IMR-90 (cell line): ENCODE measurements at regions not wholly inside any gene's neighbourhood (a gene's known extent, or its start where the extent isn't known, plus 50 kb on each side); places are given as distances from the start of the nearest gene placed in this dataset.

Source experiments
- ATAC-seq: fragments of 200-7000 bp; cut with Tn5 transposase; 2 replicates; pipeline ENCODE4 v1.9.1; 2020; ENCODE audit warnings: low read depth, mild to moderate bottlenecking, moderate library complexity
- BruUV-seq: library from RNA; stranded (reverse); fragments of 400-500 nt; replicated peaks from 2 replicates; lab custom pipeline; 2021; lab: Mats Ljungman, UMichigan
- CTCF ChIA-PET: fragments of 300-600 bp; formaldehyde crosslinking; extraction: SDS; loops from one replicate; lab custom pipeline; 2021; ENCODE audit warnings: antibody characterized with exemption; lab: Yijun Ruan, JAX
- POLR2A ChIA-PET: fragments of 300-600 bp; sonication (Branson Sonifier 250); formaldehyde crosslinking; loops from one replicate; lab custom pipeline; 2022; ENCODE audit warnings: antibody characterized with exemption; ENCODE audit not compliant: unreplicated experiment; lab: Charles Lee
- DNase-seq: peaks from one replicate; pipeline ENCODE4 v3.0.0; 2013
- H2AFZ ChIP-seq: replicated peaks from 2 replicates; pipeline ENCODE3; 2013; ENCODE audit warnings: low read length, mild to moderate bottlenecking; ENCODE audit not compliant: poor library complexity
- H2AK5ac ChIP-seq: 2 replicates; pipeline ENCODE4 v1.6.1; 2013; ENCODE audit warnings: low read depth, low read length, inconsistent platforms
- H2AK9ac ChIP-seq: replicated peaks from 2 replicates; pipeline ENCODE3; 2013; ENCODE audit warnings: mild to moderate bottlenecking, low read depth, low read length, moderate library complexity; ENCODE audit not compliant: poor library complexity
- H2BK120ac ChIP-seq: 2 replicates; pipeline ENCODE4 v1.6.1; 2013; ENCODE audit warnings: low read depth, low read length, inconsistent platforms
- H2BK15ac ChIP-seq: 3 replicates; pipeline ENCODE4 v1.6.1; 2013; ENCODE audit warnings: low read depth, low read length, inconsistent platforms
- H2BK20ac ChIP-seq: 2 replicates; pipeline ENCODE4 v1.6.1; 2013; ENCODE audit warnings: low read depth, mild to moderate bottlenecking, inconsistent platforms, low read length, moderate library complexity
- H2BK5ac ChIP-seq: 2 replicates; pipeline ENCODE4 v1.6.1; 2013; ENCODE audit warnings: mild to moderate bottlenecking, low read depth, low read length, inconsistent platforms; ENCODE audit not compliant: poor library complexity, severe bottlenecking
- H3K14ac ChIP-seq: replicated peaks from 2 replicates; pipeline ENCODE4 v1.6.1; 2013; ENCODE audit warnings: low read depth, low read length, inconsistent platforms
- H3K18ac ChIP-seq: 2 replicates; pipeline ENCODE4 v1.6.1; 2013; ENCODE audit warnings: low read depth, low read length, control low read depth
- H3K23ac ChIP-seq: 2 replicates; pipeline ENCODE4 v1.6.1; 2013; ENCODE audit warnings: low read depth, low read length, inconsistent platforms
- H3K27ac ChIP-seq: 2 replicates; pipeline ENCODE4 v1.5.1; 2013; ENCODE audit warnings: mild to moderate bottlenecking, control low read depth, low read length; ENCODE audit not compliant: insufficient read depth
- H3K27me3 ChIP-seq: 2 replicates; pipeline ENCODE4 v1.6.1; 2013; ENCODE audit warnings: low read length; ENCODE audit not compliant: control insufficient read depth, insufficient read depth
- H3K36me3 ChIP-seq: 2 replicates; pipeline ENCODE4 v1.6.1; 2013; ENCODE audit warnings: low read length, mixed read lengths; ENCODE audit not compliant: control insufficient read depth, insufficient read depth
- H3K4ac ChIP-seq: 2 replicates; pipeline ENCODE4 v1.6.1; 2013; ENCODE audit warnings: low read depth, low read length, inconsistent platforms
- H3K4me1 ChIP-seq: 2 replicates; pipeline ENCODE4 v1.6.1; 2013; ENCODE audit warnings: low read length, mixed read lengths; ENCODE audit not compliant: control insufficient read depth, insufficient read depth
- H3K4me2 ChIP-seq: 2 replicates; pipeline ENCODE4 v1.6.1; 2013; ENCODE audit warnings: low read depth, mild to moderate bottlenecking, control low read depth, low read length, moderate library complexity
- H3K4me3 ChIP-seq: 2 replicates; pipeline ENCODE4 v1.5.1; 2013; ENCODE audit warnings: low read depth, mild to moderate bottlenecking, control low read depth, low read length, moderate library complexity; ENCODE audit not compliant: insufficient read depth
- H3K56ac ChIP-seq: 2 replicates; pipeline ENCODE4 v1.6.1; 2013; ENCODE audit warnings: low read length, inconsistent platforms; ENCODE audit not compliant: insufficient read depth; ENCODE audit errors: extremely low read depth
- H3K79me1 ChIP-seq, 2 experiments: 2 replicates each; pipeline ENCODE4 v1.6.1; 2013; ENCODE audit warnings: low read length in 2 of 2, inconsistent platforms in 1 of 2, low read depth in 1 of 2
- H3K9ac ChIP-seq: 2 replicates; pipeline ENCODE4 v1.6.1; 2013; ENCODE audit warnings: low read depth, low read length, control low read depth
- H3K9me1 ChIP-seq: 2 replicates; pipeline ENCODE4 v1.6.1; 2013; ENCODE audit warnings: low read length, inconsistent platforms; ENCODE audit not compliant: insufficient read depth
- H3K9me3 ChIP-seq: 2 replicates; pipeline ENCODE4 v1.6.1; 2013; ENCODE audit warnings: low read length; ENCODE audit not compliant: control insufficient read depth, insufficient read depth
- H4K20me1 ChIP-seq: 2 replicates; pipeline ENCODE4 v1.6.1; 2013; ENCODE audit warnings: low read length, inconsistent platforms; ENCODE audit not compliant: insufficient read depth
- H4K5ac ChIP-seq: 2 replicates; pipeline ENCODE4 v1.6.1; 2013; ENCODE audit warnings: mild to moderate bottlenecking, low read depth, low read length, control low read depth
- H4K8ac ChIP-seq, 2 experiments: 2 replicates each; pipeline ENCODE4 v1.6.1; 2013; ENCODE audit warnings: low read depth in 2 of 2, low read length in 2 of 2, control low read depth in 1 of 2, inconsistent platforms in 1 of 2
- H4K91ac ChIP-seq: 2 replicates; pipeline ENCODE4 v1.6.1; 2013; ENCODE audit warnings: low read depth, low read length, inconsistent platforms; ENCODE audit not compliant: insufficient read depth
- CEBPB ChIP-seq: IDR thresholded peaks from 2 replicates; pipeline ENCODE4 v1.6.1; 2012; ENCODE audit warnings: low read depth, low read length, improper control_type of control experiment
- MAFK ChIP-seq: IDR thresholded peaks from 2 replicates; pipeline ENCODE4 v1.6.1; 2012; ENCODE audit warnings: low read depth, low read length, improper control_type of control experiment
- MAZ ChIP-seq: IDR thresholded peaks from 2 replicates; pipeline ENCODE4 v1.6.1; 2012; ENCODE audit warnings: low read depth, mild to moderate bottlenecking, low read length, improper control_type of control experiment, moderate library complexity, borderline replicate concordance
- MXI1 ChIP-seq: IDR thresholded peaks from 2 replicates; pipeline ENCODE4 v1.6.1; 2012; ENCODE audit warnings: low read depth, mild to moderate bottlenecking, low read length, moderate library complexity, borderline replicate concordance
- NFE2L2 ChIP-seq: fragments of 150-350 bp; IDR thresholded peaks from 2 replicates; pipeline ENCODE4 v1.6.1; 2016; ENCODE audit warnings: low read depth, mild to moderate bottlenecking, low read length
- POLR2A ChIP-seq: IDR thresholded peaks from 2 replicates; pipeline ENCODE4 v1.6.1; 2012; ENCODE audit warnings: mild to moderate bottlenecking, low read depth, low read length
- RAD21 ChIP-seq: IDR thresholded peaks from 2 replicates; pipeline ENCODE4 v1.6.1; 2012; ENCODE audit warnings: low read length, improper control_type of control experiment
- RCOR1 ChIP-seq: IDR thresholded peaks from 2 replicates; pipeline ENCODE4 v1.6.1; 2012; ENCODE audit warnings: mild to moderate bottlenecking, low read length, improper control_type of control experiment; ENCODE audit not compliant: insufficient replicate concordance
- WGBS, 2 experiments: methylation state at CpG; one replicate each; pipeline versions ENCODE4 v1.1.5 to v1.1.7; 2013; ENCODE audit warnings: missing lambda C conversion rate in 2 of 2; ENCODE audit not compliant: insufficient read length in 1 of 2; ENCODE audit errors: extremely low coverage in 2 of 2; 5-methylcytosine and 5-hydroxymethylcytosine counted together
- dilution Hi-C: fragments of 300-500 bp; cut with HindIII; formaldehyde crosslinking; loops from one replicate; pipeline ENCODE4 v1.14.3; 2018; ENCODE audit warnings: low sequenced_read_pairs; ENCODE audit not compliant: unreplicated experiment
- in situ Hi-C: fragments of 300-500 bp; cut with MboI; formaldehyde crosslinking; loops from 3 replicates; pipeline ENCODE4 v1.14.3; 2019; ENCODE audit warnings: low sequenced_read_pairs, inconsistent platforms, mixed read lengths
- intact Hi-C: fragments of 100-400 bp; cut with micrococcal nuclease; formaldehyde crosslinking; loops from 2 replicates; pipeline ENCODE4 v1.10.0; 2022
- TF ChIP-seq, protein P1 (sequence below): fragments of 150-350 bp; IDR thresholded peaks from 2 replicates; pipeline ENCODE4 v1.6.1; 2017; ENCODE audit warnings: mild to moderate bottlenecking, antibody characterized with exemption, low read length, low read depth
- TF ChIP-seq, protein P2 (sequence below): conservative IDR thresholded peaks from 2 replicates; pipeline ENCODE4 v1.5.1; 2012; ENCODE audit warnings: mild to moderate bottlenecking, low read depth, low read length, improper control_type of control experiment

DNA sequence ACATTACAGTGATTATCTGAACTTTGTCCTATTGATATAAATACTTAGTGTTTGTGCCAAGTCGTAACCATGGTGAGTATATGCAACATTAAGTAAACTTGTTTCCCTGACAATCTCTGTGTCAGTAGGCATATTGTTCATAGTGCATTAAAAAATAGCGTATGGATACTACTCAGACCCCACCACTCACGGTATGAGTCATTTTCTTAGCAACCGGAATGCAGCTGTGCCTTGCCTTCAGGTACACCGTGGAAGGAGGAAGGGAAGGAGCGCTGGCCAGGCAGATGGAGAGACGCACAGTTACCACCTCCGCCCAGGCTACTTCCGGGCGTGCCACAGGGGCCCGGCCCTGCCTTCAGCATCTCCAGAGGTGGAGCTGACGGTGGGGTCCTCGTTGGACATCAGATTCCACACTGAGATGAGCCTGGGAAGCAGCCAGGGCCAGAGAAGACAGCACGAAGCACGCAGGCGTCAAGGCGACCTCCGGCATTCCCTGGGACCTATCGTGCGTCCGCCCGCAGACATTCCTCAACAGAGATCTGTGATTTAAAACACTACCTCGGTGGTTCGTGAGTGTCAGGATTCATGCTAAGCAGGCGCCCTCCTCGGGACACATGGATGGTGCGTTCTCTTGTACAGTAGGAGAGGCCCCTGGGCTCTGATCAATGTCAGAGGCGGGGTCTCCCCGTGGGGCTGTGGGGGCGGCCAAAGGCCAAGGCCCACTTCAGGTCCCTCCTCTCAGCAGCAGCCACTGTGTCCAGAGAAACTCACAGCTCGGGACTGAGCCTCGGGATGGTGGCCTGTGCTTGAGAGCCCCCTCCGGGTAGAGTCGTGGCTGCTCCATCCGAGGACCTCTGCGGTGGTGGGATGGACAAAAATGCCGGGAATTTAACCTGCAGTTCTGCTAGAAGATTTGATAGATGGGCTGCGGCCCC is 82.2 kb upstream of the HDAC4 start:
- 40% methylated on average over 11 of the region's 38 CpGs; no CpG with 5 or more reads in 1 of the 2 experiments for WGBS, 2 experiments
- no peak overlapping the region for H3K14ac ChIP-seq
- no peak overlapping the region for H2AK5ac ChIP-seq
- peaks cover 2% of the 10 kb centered on the region; the same call in 1 of the 2 replicates for H3K27me3 ChIP-seq
- ATAC-seq (no peak), DNase-seq (no peak)
- no peak overlapping the region for H3K4me3 ChIP-seq
- no peak overlapping the region for H3K23ac ChIP-seq
- no peak overlapping the region for H3K27ac ChIP-seq
- no peaks in the 10 kb centered on the region for H3K9me1 ChIP-seq
- TF ChIP-seq, protein P1, sequence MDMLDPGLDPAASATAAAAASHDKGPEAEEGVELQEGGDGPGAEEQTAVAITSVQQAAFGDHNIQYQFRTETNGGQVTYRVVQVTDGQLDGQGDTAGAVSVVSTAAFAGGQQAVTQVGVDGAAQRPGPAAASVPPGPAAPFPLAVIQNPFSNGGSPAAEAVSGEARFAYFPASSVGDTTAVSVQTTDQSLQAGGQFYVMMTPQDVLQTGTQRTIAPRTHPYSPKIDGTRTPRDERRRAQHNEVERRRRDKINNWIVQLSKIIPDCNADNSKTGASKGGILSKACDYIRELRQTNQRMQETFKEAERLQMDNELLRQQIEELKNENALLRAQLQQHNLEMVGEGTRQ, result no peak
- TF ChIP-seq MAFK (no peak), NFE2L2 (no peak), POLR2A (no peak), CEBPB (no peak), RCOR1 (no peak), RAD21 (no peak), MAZ (no peak), MXI1 (no peak)
- TF ChIP-seq, protein P2, sequence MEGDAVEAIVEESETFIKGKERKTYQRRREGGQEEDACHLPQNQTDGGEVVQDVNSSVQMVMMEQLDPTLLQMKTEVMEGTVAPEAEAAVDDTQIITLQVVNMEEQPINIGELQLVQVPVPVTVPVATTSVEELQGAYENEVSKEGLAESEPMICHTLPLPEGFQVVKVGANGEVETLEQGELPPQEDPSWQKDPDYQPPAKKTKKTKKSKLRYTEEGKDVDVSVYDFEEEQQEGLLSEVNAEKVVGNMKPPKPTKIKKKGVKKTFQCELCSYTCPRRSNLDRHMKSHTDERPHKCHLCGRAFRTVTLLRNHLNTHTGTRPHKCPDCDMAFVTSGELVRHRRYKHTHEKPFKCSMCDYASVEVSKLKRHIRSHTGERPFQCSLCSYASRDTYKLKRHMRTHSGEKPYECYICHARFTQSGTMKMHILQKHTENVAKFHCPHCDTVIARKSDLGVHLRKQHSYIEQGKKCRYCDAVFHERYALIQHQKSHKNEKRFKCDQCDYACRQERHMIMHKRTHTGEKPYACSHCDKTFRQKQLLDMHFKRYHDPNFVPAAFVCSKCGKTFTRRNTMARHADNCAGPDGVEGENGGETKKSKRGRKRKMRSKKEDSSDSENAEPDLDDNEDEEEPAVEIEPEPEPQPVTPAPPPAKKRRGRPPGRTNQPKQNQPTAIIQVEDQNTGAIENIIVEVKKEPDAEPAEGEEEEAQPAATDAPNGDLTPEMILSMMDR, result no peak
- H2BK120ac ChIP-seq, result no peak overlapping the region
- no peak overlapping the region for H3K18ac ChIP-seq
- POLR2A ChIA-PET, result no interaction called here
- H3K9me3 ChIP-seq, result peaks cover 8% of the 10 kb centered on the region; the same call in 1 of the 2 replicates
- H4K8ac ChIP-seq, result no peak overlapping the region
- H3K9ac ChIP-seq, result no peak overlapping the region
- H2BK5ac ChIP-seq, result no peak overlapping the region
- no peak overlapping the region for H2AK9ac ChIP-seq
- H2BK15ac ChIP-seq, result no peak overlapping the region
- no peaks in the 10 kb centered on the region for H3K4me1 ChIP-seq
- H3K56ac ChIP-seq, result no peak overlapping the region
- no peak overlapping the region for H4K91ac ChIP-seq
- H2BK20ac ChIP-seq, result no peak overlapping the region
- H4K5ac ChIP-seq, result no peak overlapping the region
- intact Hi-C loops (no loop called here), dilution Hi-C loops (no loop called here), in situ Hi-C loops (no loop called here)
- H2AFZ ChIP-seq, result no peak overlapping the region
- CTCF ChIA-PET, result no interaction called here
- H3K4ac ChIP-seq, result no peak overlapping the region
- no TSS peak for BruUV-seq
- no peak overlapping the region for H3K4me2 ChIP-seq
- no peaks in the 10 kb centered on the region for H4K20me1 ChIP-seq
- H3K36me3 ChIP-seq, result no peaks in the 10 kb centered on the region
- no peaks in the 10 kb centered on the region for H3K79me1 ChIP-seq
